WTC11 (cell line): ENCODE measurements at regions not wholly inside any gene's neighbourhood (a gene's known extent, or its start where the extent isn't known, plus 50 kb on each side); places are given as distances from the start of the nearest gene placed in this dataset.

Source experiments
- AFF4 ChIP-seq: sonication (generic); formaldehyde crosslinking; IDR thresholded peaks from 2 replicates; pipeline ENCODE4 v1.8.1; 2023; ENCODE audit warnings: mild to moderate bottlenecking, missing genetic modification reagents, borderline replicate concordance
- CBFB ChIP-seq: sonication (generic); formaldehyde crosslinking; IDR thresholded peaks from 2 replicates; pipeline ENCODE4 v1.8.1; 2022; ENCODE audit warnings: mild to moderate bottlenecking, low read depth, missing genetic modification reagents
- CREB1 ChIP-seq: sonication (generic); formaldehyde crosslinking; IDR thresholded peaks from 2 replicates; pipeline ENCODE4 v1.8.0; 2023; ENCODE audit warnings: mild to moderate bottlenecking, missing genetic modification reagents
- CTCF ChIP-seq: fragments of 200-600 bp; IDR thresholded peaks from 2 replicates; pipeline ENCODE4 v1.8.0; 2022; ENCODE audit warnings: antibody characterized with exemption
- ETV6 ChIP-seq: sonication (generic); formaldehyde crosslinking; IDR thresholded peaks from 2 replicates; pipeline ENCODE4 v1.8.1; 2022; ENCODE audit warnings: mild to moderate bottlenecking, missing genetic modification reagents
- MAX ChIP-seq: sonication (generic); formaldehyde crosslinking; IDR thresholded peaks from 2 replicates; pipeline ENCODE4 v1.8.0; 2022; ENCODE audit warnings: mild to moderate bottlenecking, missing genetic modification reagents
- OVOL2 ChIP-seq: fragments of 250-450 bp; sonication (Bioruptor Pico); IDR thresholded peaks from 2 replicates; pipeline ENCODE4 v1.9.0; 2021; ENCODE audit warnings: mild to moderate bottlenecking, borderline replicate concordance
- SMAD3 ChIP-seq: sonication (generic); formaldehyde crosslinking; IDR thresholded peaks from 2 replicates; pipeline ENCODE4 v1.8.0; 2022; ENCODE audit warnings: missing genetic modification reagents, mild to moderate bottlenecking, borderline replicate concordance
- SOX15 ChIP-seq: fragments of 250-450 bp; sonication (Bioruptor Pico); IDR thresholded peaks from 2 replicates; pipeline ENCODE4 v1.9.0; 2021; ENCODE audit warnings: mild to moderate bottlenecking
- TCF7 ChIP-seq: sonication (generic); formaldehyde crosslinking; IDR thresholded peaks from 2 replicates; pipeline ENCODE4 v1.8.0; 2022; ENCODE audit warnings: mild to moderate bottlenecking, low read depth, missing genetic modification reagents, moderate library complexity
- USF2 ChIP-seq: sonication (generic); formaldehyde crosslinking; IDR thresholded peaks from 2 replicates; pipeline ENCODE4 v1.8.1; 2023; ENCODE audit warnings: mild to moderate bottlenecking, missing genetic modification reagents, moderate library complexity
- ZBTB43 ChIP-seq: sonication (generic); formaldehyde crosslinking; IDR thresholded peaks from 2 replicates; pipeline ENCODE4 v1.8.1; 2023; ENCODE audit warnings: mild to moderate bottlenecking, missing genetic modification reagents
- ZNF281 ChIP-seq: sonication (generic); formaldehyde crosslinking; IDR thresholded peaks from 2 replicates; pipeline ENCODE4 v1.8.0; 2023; ENCODE audit warnings: mild to moderate bottlenecking, missing genetic modification reagents
- ZNF532 ChIP-seq: fragments of 250-450 bp; sonication (Bioruptor Pico); IDR thresholded peaks from 2 replicates; pipeline ENCODE4 v1.9.0; 2021; ENCODE audit warnings: mild to moderate bottlenecking, borderline replicate concordance

GRCh38 chr1:110760321-110760720 lies 85.6 kb upstream of the KCNA3 start:
- TF ChIP-seq CTCF (no peak), OVOL2 (CRISPR knock-in tag) (no peak), CBFB (CRISPR knock-in tag) (no peak), CREB1 (no peak), AFF4 (no peak), SOX15 (no peak), MAX (CRISPR knock-in tag) (no peak), ZNF281 (no peak), ZBTB43 (CRISPR knock-in tag) (no peak), ETV6 (no peak), USF2 (CRISPR knock-in tag) (no peak), ZNF532 (no peak), SMAD3 (CRISPR knock-in tag) (no peak), TCF7 (no peak)
